Neutrophil (primary cell): ENCODE measurements at regions not wholly inside any gene's neighbourhood (a gene's known extent, or its start where the extent isn't known, plus 50 kb on each side); places are given as distances from the start of the nearest gene placed in this dataset.
"Not testable (repeated sequence)": the region's sequence is repeated elsewhere in the genome, so short reads cannot be mapped to it uniquely, and the experiment has no call there.

Experiments
- H3K27ac ChIP-seq: fragments of 200-600 bp; sonication (generic); 2 replicates; pipeline ENCODE4 v1.5.1; 2016; ENCODE audit warnings: mild to moderate bottlenecking, moderate library complexity
- H3K27me3 ChIP-seq: fragments of 200-600 bp; sonication (generic); 2 replicates; pipeline ENCODE4 v1.6.0; 2016; ENCODE audit warnings: mild to moderate bottlenecking
- H3K36me3 ChIP-seq: fragments of 200-600 bp; sonication (generic); 2 replicates; pipeline ENCODE4 v1.5.1; 2017
- H3K4me1 ChIP-seq, 2 experiments: fragments of 200-600 bp in 1 of 2; sonication (generic) in 1 of 2; 1 replicate in 1 of 2; 2 replicates in 1 of 2; pipeline versions ENCODE4 v1.5.1 to v1.6.1; 2013 to 2016; ENCODE audit warnings: low read depth in 1 of 2, low read length in 1 of 2, mild to moderate bottlenecking in 1 of 2, moderate library complexity in 1 of 2; ENCODE audit not compliant: control insufficient read depth in 1 of 2, insufficient read depth in 1 of 2
- H3K4me3 ChIP-seq, 2 experiments: fragments of 200-600 bp in 1 of 2; sonication (generic) in 1 of 2; 1 replicate in 1 of 2; 2 replicates in 1 of 2; pipeline ENCODE4 v1.5.1; 2013 to 2016; ENCODE audit warnings: low read depth in 1 of 2, low read length in 1 of 2, mild to moderate bottlenecking in 1 of 2, moderate library complexity in 1 of 2
- H3K9me3 ChIP-seq: fragments of 200-600 bp; sonication (generic); 2 replicates; pipeline ENCODE4 v1.5.1; 2016
- CTCF ChIP-seq: fragments of 200-600 bp; sonication (generic); IDR thresholded peaks from 2 replicates; pipeline ENCODE4 v1.5.1; 2016; ENCODE audit warnings: antibody characterized with exemption

- Histone ChIP-seq H3K27ac (peak overlapping the region; percentile 58), H3K9me3 (no peaks in the 10 kb centered on the region), H3K36me3 (no peaks in the 10 kb centered on the region), H3K27me3 (no peaks in the 10 kb centered on the region), H3K4me3 (no peak overlapping the region), H3K4me1 (peaks cover 12% of the 10 kb centered on the region in 2 experiments)
- TF ChIP-seq CTCF, result no peak
Observed at GRCh38 chr18:62460851-62461300, 61.9 kb upstream of the ZCCHC2 start.

GRCh38 chr18:62461591-62461990, 61.2 kb upstream of the ZCCHC2 start:
- no peak overlapping the region for H3K27ac ChIP-seq
- H3K36me3 ChIP-seq, result no peaks in the 10 kb centered on the region
- no peaks in the 10 kb centered on the region for H3K9me3 ChIP-seq
- no peak for TF ChIP-seq CTCF
- H3K4me1 ChIP-seq, result peaks cover 12% of the 10 kb centered on the region in 2 experiments
- H3K27me3 ChIP-seq, result no peaks in the 10 kb centered on the region
- no peak overlapping the region for H3K4me3 ChIP-seq

DNA sequence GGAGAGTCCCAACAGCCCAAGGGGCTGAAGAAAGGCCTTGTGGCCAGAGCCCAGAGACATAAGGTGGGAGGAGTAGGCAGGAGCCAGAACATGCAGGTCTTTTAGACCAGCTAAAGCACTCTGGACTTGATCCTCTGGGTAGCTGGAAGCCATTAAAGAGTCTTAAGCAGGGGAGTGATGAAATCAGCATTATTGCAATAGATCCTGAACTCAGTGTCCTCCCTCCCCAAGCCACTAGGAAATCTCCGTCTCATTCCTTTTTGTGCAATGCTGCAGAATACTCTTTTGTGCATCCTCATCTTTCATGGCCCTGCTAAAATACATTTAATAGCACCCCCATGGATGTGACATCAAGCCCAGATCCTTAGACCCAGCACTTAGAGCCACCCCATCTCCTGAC, 58.6 kb upstream of the ZCCHC2 start:
- Histone ChIP-seq H3K27me3 (no peaks in the 10 kb centered on the region), H3K4me3 (no peak overlapping the region), H3K9me3 (no peaks in the 10 kb centered on the region), H3K36me3 (no peaks in the 10 kb centered on the region), H3K4me1 (peaks cover 12% of the 10 kb centered on the region in 2 experiments), H3K27ac (no peak overlapping the region)
- no peak for TF ChIP-seq CTCF

GRCh38 chr18:62469131-62469530, 53.7 kb upstream of the ZCCHC2 start:
- not testable (repeated sequence) for H3K4me1 ChIP-seq, H3K27ac ChIP-seq, H3K27me3 ChIP-seq, H3K9me3 ChIP-seq, H3K4me3 ChIP-seq, H3K36me3 ChIP-seq
